GM21786 (cell line): ENCODE measurements at regions not wholly inside any gene's neighbourhood (a gene's known extent, or its start where the extent isn't known, plus 50 kb on each side); places are given as distances from the start of the nearest gene placed in this dataset.
"Not testable (repeated sequence)": the region's sequence is repeated elsewhere in the genome, so short reads cannot be mapped to it uniquely, and the experiment has no call there.

Experiments used
- ATAC-seq: cut with Tn5 transposase; IDR thresholded peaks from one replicate; pipeline ENCODE4 v1.9.1; 2021; ENCODE audit not compliant: unreplicated experiment

DNA sequence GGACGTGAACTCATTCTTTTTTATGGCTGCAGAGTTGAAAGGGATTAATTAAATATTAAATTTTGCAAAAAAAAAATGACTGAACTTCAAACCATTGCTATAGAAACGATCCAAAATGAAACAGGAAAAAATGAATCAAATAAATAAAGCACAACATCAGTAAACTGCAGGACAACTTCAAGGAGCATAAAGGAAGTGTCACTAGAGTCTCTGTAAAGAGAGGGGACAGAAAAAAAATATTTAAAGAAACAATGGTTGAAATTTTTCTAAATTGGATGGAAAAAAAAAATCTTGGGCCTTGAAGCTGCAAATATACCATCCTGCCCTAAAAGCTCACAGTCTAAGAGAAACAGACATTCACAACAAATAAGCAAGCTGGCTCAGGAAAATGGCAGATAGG is 339.3 kb upstream of the INTU start:
- ATAC-seq = no peak

GRCh38 chr4:127304356-127304755 is 328.4 kb upstream of the INTU start:
- ATAC-seq = no peak

GRCh38 chr4:127307996-127308395 is 324.8 kb upstream of the INTU start:
- no peak for ATAC-seq

DNA sequence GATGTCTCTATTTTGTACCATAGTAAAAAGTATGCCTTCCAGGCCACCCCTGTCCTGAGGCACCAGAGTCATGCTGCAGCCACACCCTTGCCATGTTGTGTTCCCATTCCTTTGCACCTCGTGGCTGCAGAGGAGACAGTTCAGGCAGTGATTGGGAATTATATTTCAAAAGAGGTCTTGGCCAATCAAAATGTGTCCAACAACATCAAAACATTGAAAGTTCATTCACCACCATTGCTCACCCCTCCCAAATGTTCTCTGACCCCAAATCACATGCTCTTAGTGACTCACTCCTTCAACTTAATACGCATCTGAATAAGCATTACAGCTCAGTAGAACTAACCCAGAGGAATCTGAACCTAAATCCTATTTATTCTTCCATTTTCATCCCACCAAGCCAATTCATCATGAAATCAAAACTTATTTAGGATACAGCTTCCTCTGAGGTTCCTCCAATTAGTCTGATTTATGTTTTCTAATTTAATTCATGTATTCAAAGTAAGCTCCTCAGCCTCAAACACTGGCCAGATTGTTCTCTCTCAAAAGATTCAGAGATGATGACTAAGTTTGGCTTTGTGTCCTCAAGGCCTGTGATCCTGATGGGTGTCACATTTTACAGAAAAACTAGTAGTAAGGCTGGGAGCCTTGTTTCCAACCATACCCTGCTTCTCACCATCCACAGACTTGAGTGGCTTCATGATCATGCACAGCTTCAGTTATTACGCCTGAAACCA is 323.2 kb upstream of the INTU start:
- ATAC-seq = no peak

- no peak for ATAC-seq
Observed at GRCh38 chr4:127311371-127311770, 321.4 kb upstream of the INTU start.

GRCh38 chr4:127311924-127312323 is 320.8 kb upstream of the INTU start:
- ATAC-seq = no peak

GRCh38 chr4:127313767-127314166 is 319.0 kb upstream of the INTU start:
- ATAC-seq = no peak

GRCh38 chr4:127327491-127327890 is 305.3 kb upstream of the INTU start:
- no peak for ATAC-seq

GRCh38 chr4:127335073-127335620 is 297.6 kb upstream of the INTU start:
- no peak for ATAC-seq

- ATAC-seq = no peak
Observed at GRCh38 chr4:127335732-127336131, 297.0 kb upstream of the INTU start.

- ATAC-seq = not testable (repeated sequence)
Observed at GRCh38 chr4:127343123-127343522, 289.6 kb upstream of the INTU start.

- no peak for ATAC-seq
Observed at GRCh38 chr4:127344071-127344470, 288.7 kb upstream of the INTU start.

DNA sequence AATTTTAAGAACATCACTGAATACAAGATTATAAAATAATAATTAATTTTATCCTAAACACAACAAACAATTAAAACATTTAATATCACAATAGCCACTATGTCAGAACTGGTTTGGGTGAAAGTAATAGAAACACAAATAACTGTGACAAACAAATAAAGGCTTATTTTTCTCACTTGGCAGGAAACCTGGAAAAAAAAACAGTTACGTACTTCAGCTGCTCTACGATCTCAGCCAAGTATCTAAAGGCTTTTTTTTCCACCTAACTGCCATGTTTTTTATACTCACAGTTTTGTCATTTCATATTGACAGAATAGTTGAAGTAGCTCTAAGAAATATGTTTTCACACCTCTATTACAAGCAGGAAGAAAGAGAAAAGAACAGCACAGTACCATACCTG is 284.8 kb upstream of the INTU start:
- no peak for ATAC-seq

- no peak for ATAC-seq
Observed at GRCh38 chr4:127352220-127353113, 280.3 kb upstream of the INTU start.

- no peak for ATAC-seq
Observed at GRCh38 chr4:127355743-127356142, 277.0 kb upstream of the INTU start.

DNA sequence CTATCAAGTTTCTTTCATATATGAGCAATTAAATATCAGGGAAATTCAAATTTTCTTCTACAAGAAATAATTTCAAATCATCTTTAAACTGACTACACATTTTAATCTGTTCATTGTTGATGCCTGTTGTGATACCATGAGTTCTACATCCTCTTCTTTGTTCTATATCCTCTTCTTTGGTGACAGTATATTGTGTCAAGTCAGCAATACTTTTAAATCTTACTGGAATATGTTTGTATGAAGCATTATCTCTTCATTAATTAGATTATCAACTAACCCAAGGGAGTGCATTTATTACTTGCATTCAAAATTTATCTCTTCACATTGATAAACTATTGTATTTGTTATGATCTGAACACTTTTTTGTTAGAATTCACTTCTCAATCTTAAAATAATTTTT is 275.0 kb upstream of the INTU start:
- ATAC-seq = no peak

GRCh38 chr4:127362686-127363085 is 270.1 kb upstream of the INTU start:
- no peak for ATAC-seq

DNA sequence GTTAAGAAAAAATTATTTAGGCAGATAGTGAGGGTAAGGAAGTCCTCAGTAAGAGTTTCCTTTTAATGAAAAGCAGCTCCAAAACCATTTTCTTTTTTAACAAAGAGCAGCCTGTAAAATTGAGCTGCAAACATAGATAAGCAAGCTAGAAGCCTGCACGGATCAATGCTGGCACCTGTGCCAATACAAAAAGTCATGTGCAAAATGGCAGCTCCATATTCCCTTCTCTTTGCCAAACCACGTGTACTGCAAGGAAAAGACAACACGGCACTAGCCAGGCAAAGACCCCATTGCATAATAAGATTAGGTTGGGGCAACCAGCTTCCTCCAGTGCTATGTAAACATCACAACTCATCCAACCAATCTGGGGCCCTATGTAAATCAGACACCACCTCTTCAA is 268.4 kb upstream of the INTU start:
- ATAC-seq = no peak

DNA sequence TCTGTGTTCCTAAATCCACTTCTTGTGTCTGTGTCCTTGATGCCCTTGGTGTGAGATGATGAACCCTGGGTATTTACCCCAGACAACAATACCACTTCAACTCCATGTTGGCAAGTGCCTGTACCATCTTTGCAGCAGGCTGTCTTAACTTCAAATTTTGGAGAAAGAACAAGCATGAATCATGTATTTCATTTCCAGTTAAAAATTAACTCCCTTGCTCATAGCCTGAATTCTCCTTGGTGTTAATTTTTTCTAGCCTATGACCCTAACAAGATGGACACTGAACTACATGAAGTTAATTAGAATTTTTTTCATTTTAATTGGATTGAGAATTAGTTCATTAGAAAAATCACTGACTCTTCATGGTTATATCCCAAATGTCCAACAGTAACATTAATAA is 267.8 kb upstream of the INTU start:
- ATAC-seq = no peak

GRCh38 chr4:127370604-127371003 is 262.2 kb upstream of the INTU start:
- no peak for ATAC-seq

DNA sequence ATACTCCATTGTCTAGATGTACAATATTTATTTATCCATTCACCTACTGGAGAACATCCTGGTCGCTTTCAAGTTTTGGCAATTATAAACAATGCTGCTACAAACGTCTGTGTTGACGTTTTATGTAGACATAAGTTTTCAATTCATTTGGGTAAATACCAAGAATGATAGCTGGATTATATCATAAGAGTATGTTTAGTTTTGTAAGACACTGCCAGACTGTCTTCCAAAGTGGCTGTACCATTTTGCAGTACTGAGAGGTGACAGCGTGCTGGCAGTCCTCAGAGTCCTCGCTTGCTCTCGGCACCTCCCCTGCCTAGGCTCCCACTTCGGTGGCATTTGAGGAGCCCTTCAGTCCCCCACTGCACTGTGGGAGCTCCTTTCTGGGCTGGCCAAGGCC is 253.3 kb upstream of the INTU start:
- ATAC-seq = no peak

DNA sequence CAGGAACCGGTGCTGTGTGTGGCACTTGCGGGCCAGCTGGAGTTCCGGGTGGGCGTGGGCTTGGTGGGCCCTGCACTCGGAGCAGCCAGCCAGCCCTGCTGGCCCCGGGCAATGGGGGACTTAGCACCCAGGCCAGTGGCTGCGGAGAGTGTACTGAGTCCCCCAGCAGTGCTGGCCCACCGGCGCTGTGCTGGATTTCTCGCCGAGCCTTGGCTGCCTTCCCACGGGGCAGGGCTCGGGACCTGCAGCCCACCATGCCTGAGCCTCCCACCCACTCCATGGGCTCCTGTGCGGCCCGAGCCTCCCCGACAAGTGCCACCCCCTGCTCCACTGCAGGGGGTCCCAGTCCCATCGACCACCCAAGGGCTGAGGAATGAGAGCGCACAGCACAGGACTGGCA is 252.8 kb upstream of the INTU start:
- ATAC-seq = not testable (repeated sequence)
